ENCODE measurements at regions not wholly inside any gene's neighbourhood (a gene's known extent, or its start where the extent isn't known, plus 50 kb on each side); places are given as distances from the start of the nearest gene placed in this dataset.
"Not testable (repeated sequence)": the region's sequence is repeated elsewhere in the genome, so short reads cannot be mapped to it uniquely, and the experiment has no call there.

- DNase-seq = not testable (repeated sequence)
Observed at GRCh38 chr5:162621726-162622263, 554.2 kb downstream of the GABRG2 start.

- DNase-seq = no peak
Observed at GRCh38 chr5:162624110-162624509, 556.5 kb downstream of the GABRG2 start.

DNA sequence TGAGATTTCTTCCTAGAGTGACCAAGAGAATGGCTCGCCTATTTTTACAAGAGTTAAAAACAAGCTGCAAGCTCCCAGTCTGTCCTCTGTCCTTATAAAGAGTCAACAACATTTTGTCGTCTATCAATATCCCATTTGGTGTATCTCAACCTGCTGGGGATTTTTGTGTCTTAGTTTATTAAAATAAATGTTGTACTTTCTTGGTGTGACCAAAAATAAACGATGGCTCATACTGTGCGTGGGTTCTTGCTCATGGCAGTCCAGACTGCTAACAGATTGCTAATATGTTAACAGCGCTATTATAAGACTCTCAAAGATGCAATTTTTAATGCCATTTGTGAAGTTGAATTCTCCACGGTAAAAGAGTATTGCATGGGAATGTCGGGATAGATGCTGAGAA is 569.9 kb downstream of the GABRG2 start:
- DNase-seq = no peak

DNA sequence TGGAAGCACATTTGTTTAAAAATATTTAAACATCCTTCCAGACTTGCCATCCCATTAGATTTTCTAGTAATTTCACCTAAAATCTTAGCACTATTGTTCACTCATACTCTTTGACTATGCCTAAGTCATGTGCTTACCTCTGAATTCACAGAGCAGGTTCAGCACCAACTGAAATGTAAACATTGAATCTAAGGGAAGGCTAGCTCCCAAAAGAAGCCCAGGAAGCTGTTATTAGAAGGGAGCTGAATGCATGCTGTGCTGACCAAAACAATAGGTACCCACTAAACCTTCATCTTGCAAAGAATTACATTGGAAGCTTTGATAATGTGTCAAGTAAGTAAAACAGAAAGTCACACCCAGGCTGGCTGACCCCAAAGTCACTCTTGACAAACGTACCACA is 571.3 kb downstream of the GABRG2 start:
- DNase-seq = no peak

- no peak for DNase-seq
Observed at GRCh38 chr5:162641142-162641813, 573.7 kb downstream of the GABRG2 start.

GRCh38 chr5:162654661-162655405 is 587.3 kb downstream of the GABRG2 start:
- no peak for DNase-seq

DNA sequence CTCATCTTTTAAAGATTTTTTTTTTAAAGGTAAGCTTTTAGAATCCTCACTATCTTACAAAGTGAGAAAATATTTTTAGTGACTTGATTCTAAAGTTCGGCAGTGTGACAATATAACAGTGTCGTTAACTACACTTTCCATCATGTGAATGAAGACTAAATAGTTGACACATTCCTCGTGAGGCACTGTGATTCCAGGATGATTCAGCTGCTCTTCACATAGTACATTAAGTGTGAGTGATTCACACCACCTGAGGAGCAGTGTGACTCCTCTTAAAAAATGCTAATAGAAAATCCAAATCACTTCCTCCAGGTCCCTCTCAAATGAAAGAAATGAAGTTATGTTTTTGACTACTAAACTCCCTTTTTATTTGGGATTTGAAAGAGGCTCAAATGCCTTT is 589.5 kb downstream of the GABRG2 start:
- no peak for DNase-seq

- no peak for DNase-seq
Observed at GRCh38 chr5:162664846-162665245, 597.3 kb downstream of the GABRG2 start.

- DNase-seq = no peak
Observed at GRCh38 chr5:162668926-162669325, 601.4 kb downstream of the GABRG2 start.

- no peak for DNase-seq
Observed at GRCh38 chr5:162672061-162672460, 604.5 kb downstream of the GABRG2 start.

GRCh38 chr5:162683284-162683683 is 615.7 kb downstream of the GABRG2 start:
- DNase-seq = no peak

DNA sequence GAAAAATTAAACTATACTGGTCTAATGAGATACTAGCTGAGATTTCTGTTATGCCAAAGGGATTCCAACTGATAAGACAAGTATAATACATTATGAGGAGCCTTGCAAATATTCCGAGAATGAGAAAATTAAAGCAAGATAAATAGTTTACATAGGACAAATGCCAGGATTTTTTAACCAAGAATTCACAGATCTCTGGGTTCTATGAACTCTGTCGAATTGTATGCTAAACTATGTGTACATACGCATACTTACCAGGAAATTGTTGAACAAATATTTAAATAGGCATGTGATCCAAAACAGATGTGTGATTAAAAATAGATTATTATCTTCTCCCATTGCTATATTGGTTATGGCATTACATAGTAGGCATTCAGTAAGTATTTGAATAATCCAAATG is 616.6 kb downstream of the GABRG2 start:
- no peak for DNase-seq

- DNase-seq = no peak
Observed at GRCh38 chr5:162685302-162685701, 617.7 kb downstream of the GABRG2 start.

GRCh38 chr5:162696272-162696671 is 628.7 kb downstream of the GABRG2 start:
- DNase-seq = not testable (repeated sequence)

GRCh38 chr5:162699361-162699760 is 631.8 kb downstream of the GABRG2 start:
- DNase-seq = no peak

- DNase-seq = no peak
Observed at GRCh38 chr5:162703914-162704313, 636.3 kb downstream of the GABRG2 start.

- DNase-seq = no peak
Observed at GRCh38 chr5:162711244-162711643, 643.7 kb downstream of the GABRG2 start.

GRCh38 chr5:162719720-162720119 is 652.1 kb downstream of the GABRG2 start:
- DNase-seq = no peak

DNA sequence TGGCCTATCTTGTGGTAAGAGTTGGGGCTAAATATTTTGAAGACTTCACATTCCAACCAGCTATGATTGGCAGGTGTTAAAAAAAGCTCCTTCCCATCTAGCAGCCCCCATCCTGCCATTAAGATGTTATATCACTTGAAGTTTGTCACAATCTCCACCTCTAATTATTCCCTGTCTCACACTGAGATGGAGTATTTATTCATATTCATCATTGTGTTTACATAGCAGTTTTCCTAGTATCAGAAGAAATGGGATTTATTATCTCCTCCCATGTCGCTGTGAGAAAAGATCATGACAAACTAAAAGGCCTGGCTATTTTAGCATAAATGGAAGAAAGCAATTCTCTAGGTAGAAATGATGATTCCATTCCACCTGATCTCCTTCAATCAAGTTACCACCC is 653.6 kb downstream of the GABRG2 start:
- DNase-seq = no peak

DNA sequence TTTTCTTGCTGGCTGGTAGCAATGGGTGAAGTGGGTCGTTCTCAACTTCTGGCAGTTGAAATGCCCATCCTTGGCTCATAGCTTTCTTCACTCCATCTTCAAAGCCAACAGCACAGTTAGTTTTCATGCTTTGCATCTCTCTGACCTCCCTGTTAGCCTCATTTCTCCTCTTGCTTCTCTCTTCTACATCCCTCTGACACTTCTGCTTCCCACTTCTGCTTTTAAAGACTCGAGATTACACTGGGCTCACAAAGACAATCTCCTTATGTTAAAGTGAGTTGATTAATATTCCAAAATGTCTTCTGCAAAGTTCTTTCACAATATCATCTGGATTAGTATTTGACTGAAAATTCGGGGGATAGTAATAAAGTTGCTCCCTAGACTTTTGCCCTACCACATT is 684.8 kb upstream of the CCNG1 start:
- DNase-seq = no peak

- no peak for DNase-seq
Observed at GRCh38 chr5:162762119-162762518, 675.3 kb upstream of the CCNG1 start.

GRCh38 chr5:162769019-162769418 is 668.4 kb upstream of the CCNG1 start:
- no peak for DNase-seq

- DNase-seq = no peak
Observed at GRCh38 chr5:162785673-162786072, 651.7 kb upstream of the CCNG1 start.
